ENCODE measurements at regions not wholly inside any gene's neighbourhood (a gene's known extent, or its start where the extent isn't known, plus 50 kb on each side); places are given as distances from the start of the nearest gene placed in this dataset.

- TF ChIP-seq CTCF (IDR thresholded peaks at IDR 0.05; ENCODE audit: low read depth, low read length, poor library complexity, severe bottlenecking) (no peak), EZH2phosphoT487 (IDR thresholded peaks at IDR 0.05; ENCODE audit: borderline replicate concordance, low read length) (no peak)
Observed at GRCh38 chr1:244304156-244304555, 147.6 kb downstream of the ADSS2 start.
